Spleen (tissue), 7 donors: ENCODE measurements at regions not wholly inside any gene's neighbourhood (a gene's known extent, or its start where the extent isn't known, plus 50 kb on each side); places are given as distances from the start of the nearest gene placed in this dataset.

Source experiments
- CTCF ChIP-seq, 11 experiments: fragments of 200-600 bp in 7 of 11; fragments of 450-650 bp in 4 of 11; sonication (generic) in 4 of 11; IDR thresholded peaks in 8 of 11; conservative IDR thresholded peaks in 3 of 11; 1 replicate in 7 of 11; 2 replicates in 4 of 11; pipeline versions ENCODE4 v1.4.0 to v1.8.0; 2016 to 2021; ENCODE audit warnings: antibody characterized with exemption in 11 of 11, inconsistent platforms in 4 of 11, mild to moderate bottlenecking in 1 of 11
- POLR2A ChIP-seq, 3 donors: fragments of 450-650 bp; IDR thresholded peaks; one replicate each; pipeline ENCODE4 v1.5.1; 2017; ENCODE audit warnings: antibody characterized with exemption in 3 of 3, mild to moderate bottlenecking in 1 of 3
- POLR2AphosphoS5 ChIP-seq, 3 donors: sonication (generic); formaldehyde crosslinking; IDR thresholded peaks; one replicate each; pipeline ENCODE4 v1.5.1; 2017; ENCODE audit warnings: antibody characterized with exemption in 3 of 3
- donor health status: DM: no; HTN: no; CAD: no; lungs with moderate emphysema.
- donor health status: DM: no; HTN: no; CAD: no.
- donor health status: DM: no; HTN: no; CAD: no.

- TF ChIP-seq CTCF (IDR thresholded peaks at IDR 0.05 in 8 of 11, conservative IDR thresholded peaks at IDR 0.05 in 3 of 11) (no peak), POLR2AphosphoS5 (IDR thresholded peaks at IDR 0.05) (no peak), POLR2A (IDR thresholded peaks at IDR 0.05) (no peak)
Observed at GRCh38 chr12:115504306-115505290, 772.9 kb downstream of the MED13L start.
